GM12865 (cell line): ENCODE measurements at regions not wholly inside any gene's neighbourhood (a gene's known extent, or its start where the extent isn't known, plus 50 kb on each side); places are given as distances from the start of the nearest gene placed in this dataset.

Experiments used
- DNase-seq: peaks from one replicate; pipeline ENCODE4 v3.0.0; 2010; ENCODE audit warnings: low read depth
- H3K4me3 ChIP-seq: 2 replicates; pipeline ENCODE4 v1.5.1; 2011; ENCODE audit warnings: mild to moderate bottlenecking, low read depth, low read length, control low read depth
- CTCF ChIP-seq: IDR thresholded peaks from 2 replicates; pipeline ENCODE4 v1.5.1; 2011; ENCODE audit warnings: low read length, control low read depth, low read depth, inconsistent platforms; ENCODE audit not compliant: insufficient read depth; ENCODE audit errors: missing control alignments

- DNase-seq = no peak
- no peak overlapping the region for H3K4me3 ChIP-seq
These were observed 518.9 kb downstream of the NR2F2 start for GRCh38 chr15:96849271-96849900.

GRCh38 chr15:96851613-96852012 lies 521.1 kb downstream of the NR2F2 start:
- DNase-seq = no peak
- TF ChIP-seq CTCF = no peak
- H3K4me3 ChIP-seq = no peak overlapping the region

More at GRCh38 chr15:96849271-96849900, 518.9 kb downstream of the NR2F2 start:
- TF ChIP-seq CTCF = no peak

- H3K4me3 ChIP-seq = no peak overlapping the region
- no peak for TF ChIP-seq CTCF
- DNase-seq = no peak
These were observed 528.2 kb downstream of the NR2F2 start for GRCh38 chr15:96858694-96859093.

- no peak overlapping the region for H3K4me3 ChIP-seq
- DNase-seq = no peak
- no peak for TF ChIP-seq CTCF
These were observed 530.2 kb downstream of the NR2F2 start for GRCh38 chr15:96860741-96861140.

- H3K4me3 ChIP-seq = no peak overlapping the region
- DNase-seq = no peak
- no peak for TF ChIP-seq CTCF
These were observed 537.5 kb downstream of the NR2F2 start for GRCh38 chr15:96867992-96868391.

- no peak for DNase-seq
- TF ChIP-seq CTCF = no peak
These were observed 538.6 kb downstream of the NR2F2 start for GRCh38 chr15:96869122-96869521.

GRCh38 chr15:96869790-96870189 lies 539.3 kb downstream of the NR2F2 start:
- TF ChIP-seq CTCF = no peak
- no peak for DNase-seq
- H3K4me3 ChIP-seq = no peak overlapping the region

More at GRCh38 chr15:96869122-96869521, 538.6 kb downstream of the NR2F2 start:
- no peak overlapping the region for H3K4me3 ChIP-seq
